Liver (tissue), 3 donors: ENCODE measurements at regions not wholly inside any gene's neighbourhood (a gene's known extent, or its start where the extent isn't known, plus 50 kb on each side); places are given as distances from the start of the nearest gene placed in this dataset.

Source experiments
- FOXA1 ChIP-seq: IDR thresholded peaks from 2 replicates; pipeline ENCODE4 v1.6.1; 2016; ENCODE audit warnings: antibody characterized with exemption
- GABPA ChIP-seq, 2 donors: IDR thresholded peaks in 1 of 2; conservative IDR thresholded peaks in 1 of 2; 2 replicates each; pipeline ENCODE4 v1.6.1; 2016; ENCODE audit warnings: antibody characterized with exemption in 2 of 2, mild to moderate bottlenecking in 1 of 2, moderate library complexity in 1 of 2
- REST ChIP-seq: IDR thresholded peaks from 2 replicates; pipeline ENCODE4 v1.6.1; 2016; ENCODE audit warnings: antibody characterized with exemption, mild to moderate bottlenecking
- SP1 ChIP-seq: IDR thresholded peaks from 2 replicates; pipeline ENCODE4 v1.6.1; 2018; ENCODE audit warnings: antibody characterized with exemption, mild to moderate bottlenecking
- YY1 ChIP-seq: IDR thresholded peaks from 2 replicates; pipeline ENCODE4 v1.6.1; 2016; ENCODE audit warnings: antibody characterized with exemption, mild to moderate bottlenecking
- TF ChIP-seq, protein P1 (sequence below): fragments of 150-350 bp; IDR thresholded peaks from 2 replicates; pipeline ENCODE4 v1.5.1; 2017; ENCODE audit warnings: improper control_type of control experiment, low read depth, low read length; ENCODE audit not compliant: missing input control
- TF ChIP-seq, protein P2 (sequence below): IDR thresholded peaks from 2 replicates; pipeline ENCODE4 v1.6.1; 2016; ENCODE audit warnings: antibody characterized with exemption
- TF ChIP-seq, protein P3 (sequence below): IDR thresholded peaks from 2 replicates; pipeline ENCODE4 v1.6.1; 2016; ENCODE audit warnings: antibody characterized with exemption
- donor health status: healthy.
- donor health status: healthy.

GRCh38 chr4:32135642-32136041 lies 1415.5 kb downstream of the PCDH7 start:
- TF ChIP-seq REST: no peak
- TF ChIP-seq, protein P1, sequence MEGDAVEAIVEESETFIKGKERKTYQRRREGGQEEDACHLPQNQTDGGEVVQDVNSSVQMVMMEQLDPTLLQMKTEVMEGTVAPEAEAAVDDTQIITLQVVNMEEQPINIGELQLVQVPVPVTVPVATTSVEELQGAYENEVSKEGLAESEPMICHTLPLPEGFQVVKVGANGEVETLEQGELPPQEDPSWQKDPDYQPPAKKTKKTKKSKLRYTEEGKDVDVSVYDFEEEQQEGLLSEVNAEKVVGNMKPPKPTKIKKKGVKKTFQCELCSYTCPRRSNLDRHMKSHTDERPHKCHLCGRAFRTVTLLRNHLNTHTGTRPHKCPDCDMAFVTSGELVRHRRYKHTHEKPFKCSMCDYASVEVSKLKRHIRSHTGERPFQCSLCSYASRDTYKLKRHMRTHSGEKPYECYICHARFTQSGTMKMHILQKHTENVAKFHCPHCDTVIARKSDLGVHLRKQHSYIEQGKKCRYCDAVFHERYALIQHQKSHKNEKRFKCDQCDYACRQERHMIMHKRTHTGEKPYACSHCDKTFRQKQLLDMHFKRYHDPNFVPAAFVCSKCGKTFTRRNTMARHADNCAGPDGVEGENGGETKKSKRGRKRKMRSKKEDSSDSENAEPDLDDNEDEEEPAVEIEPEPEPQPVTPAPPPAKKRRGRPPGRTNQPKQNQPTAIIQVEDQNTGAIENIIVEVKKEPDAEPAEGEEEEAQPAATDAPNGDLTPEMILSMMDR: no peak
- TF ChIP-seq SP1: no peak
- TF ChIP-seq, protein P2, sequence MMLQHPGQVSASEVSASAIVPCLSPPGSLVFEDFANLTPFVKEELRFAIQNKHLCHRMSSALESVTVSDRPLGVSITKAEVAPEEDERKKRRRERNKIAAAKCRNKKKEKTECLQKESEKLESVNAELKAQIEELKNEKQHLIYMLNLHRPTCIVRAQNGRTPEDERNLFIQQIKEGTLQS: no peak
- TF ChIP-seq, protein P3, sequence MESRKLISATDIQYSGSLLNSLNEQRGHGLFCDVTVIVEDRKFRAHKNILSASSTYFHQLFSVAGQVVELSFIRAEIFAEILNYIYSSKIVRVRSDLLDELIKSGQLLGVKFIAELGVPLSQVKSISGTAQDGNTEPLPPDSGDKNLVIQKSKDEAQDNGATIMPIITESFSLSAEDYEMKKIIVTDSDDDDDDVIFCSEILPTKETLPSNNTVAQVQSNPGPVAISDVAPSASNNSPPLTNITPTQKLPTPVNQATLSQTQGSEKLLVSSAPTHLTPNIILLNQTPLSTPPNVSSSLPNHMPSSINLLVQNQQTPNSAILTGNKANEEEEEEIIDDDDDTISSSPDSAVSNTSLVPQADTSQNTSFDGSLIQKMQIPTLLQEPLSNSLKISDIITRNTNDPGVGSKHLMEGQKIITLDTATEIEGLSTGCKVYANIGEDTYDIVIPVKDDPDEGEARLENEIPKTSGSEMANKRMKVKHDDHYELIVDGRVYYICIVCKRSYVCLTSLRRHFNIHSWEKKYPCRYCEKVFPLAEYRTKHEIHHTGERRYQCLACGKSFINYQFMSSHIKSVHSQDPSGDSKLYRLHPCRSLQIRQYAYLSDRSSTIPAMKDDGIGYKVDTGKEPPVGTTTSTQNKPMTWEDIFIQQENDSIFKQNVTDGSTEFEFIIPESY: no peak
- no peak for TF ChIP-seq YY1
- TF ChIP-seq FOXA1: no peak
- no peak for TF ChIP-seq GABPA (IDR thresholded peaks at IDR 0.05 in 1 of 2, conservative IDR thresholded peaks at IDR 0.05 in 1 of 2)
